Transverse colon (tissue), 4 donors: ENCODE measurements at regions not wholly inside any gene's neighbourhood (a gene's known extent, or its start where the extent isn't known, plus 50 kb on each side); places are given as distances from the start of the nearest gene placed in this dataset.

ENCODE experiments used
- EP300 ChIP-seq: sonication (generic); formaldehyde crosslinking; IDR thresholded peaks from one replicate; pipeline ENCODE4 v1.6.1; 2017; ENCODE audit warnings: antibody characterized with exemption, low read depth
- POLR2A ChIP-seq: fragments of 450-650 bp; IDR thresholded peaks from one replicate; pipeline ENCODE4 v1.6.1; 2016; ENCODE audit warnings: antibody characterized with exemption, mild to moderate bottlenecking, moderate library complexity
- POLR2AphosphoS5 ChIP-seq, 3 donors: sonication (generic); formaldehyde crosslinking; IDR thresholded peaks; one replicate each; pipeline ENCODE4 v1.6.1; 2016; ENCODE audit warnings: antibody characterized with exemption in 3 of 3
- TF ChIP-seq, protein P1 (sequence below), 5 experiments: fragments of 200-600 bp in 3 of 5; fragments of 450-650 bp in 2 of 5; sonication (generic) in 3 of 5; IDR thresholded peaks; 1 replicate in 2 of 5; 2 replicates in 3 of 5; pipeline ENCODE4 v1.5.1; 2016 to 2017; ENCODE audit warnings: antibody characterized with exemption in 5 of 5, inconsistent platforms in 3 of 5, mild to moderate bottlenecking in 2 of 5, moderate library complexity in 1 of 5

DNA sequence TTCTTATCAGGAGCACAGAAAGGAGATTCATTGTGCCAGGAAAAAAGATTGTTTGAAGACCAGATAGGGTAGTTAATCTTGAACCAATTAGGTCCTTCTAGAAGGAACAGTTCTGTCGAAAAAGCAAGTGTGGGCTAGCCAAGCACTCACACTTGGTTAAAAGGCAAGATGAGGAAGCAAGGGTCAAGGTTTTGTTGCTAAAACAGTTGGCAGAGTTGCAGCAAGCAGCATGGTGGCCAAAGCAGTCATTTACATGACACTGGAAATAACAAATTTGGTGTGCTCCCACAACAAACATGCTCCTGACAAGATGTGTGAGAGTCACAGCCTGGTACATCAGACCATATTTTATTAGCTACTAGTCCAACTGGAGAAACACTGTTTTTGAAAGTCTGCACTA lies 228.0 kb upstream of the CFAP20DC start:
- TF ChIP-seq POLR2A = no peak
- TF ChIP-seq EP300 = no peak
- TF ChIP-seq, protein P1, sequence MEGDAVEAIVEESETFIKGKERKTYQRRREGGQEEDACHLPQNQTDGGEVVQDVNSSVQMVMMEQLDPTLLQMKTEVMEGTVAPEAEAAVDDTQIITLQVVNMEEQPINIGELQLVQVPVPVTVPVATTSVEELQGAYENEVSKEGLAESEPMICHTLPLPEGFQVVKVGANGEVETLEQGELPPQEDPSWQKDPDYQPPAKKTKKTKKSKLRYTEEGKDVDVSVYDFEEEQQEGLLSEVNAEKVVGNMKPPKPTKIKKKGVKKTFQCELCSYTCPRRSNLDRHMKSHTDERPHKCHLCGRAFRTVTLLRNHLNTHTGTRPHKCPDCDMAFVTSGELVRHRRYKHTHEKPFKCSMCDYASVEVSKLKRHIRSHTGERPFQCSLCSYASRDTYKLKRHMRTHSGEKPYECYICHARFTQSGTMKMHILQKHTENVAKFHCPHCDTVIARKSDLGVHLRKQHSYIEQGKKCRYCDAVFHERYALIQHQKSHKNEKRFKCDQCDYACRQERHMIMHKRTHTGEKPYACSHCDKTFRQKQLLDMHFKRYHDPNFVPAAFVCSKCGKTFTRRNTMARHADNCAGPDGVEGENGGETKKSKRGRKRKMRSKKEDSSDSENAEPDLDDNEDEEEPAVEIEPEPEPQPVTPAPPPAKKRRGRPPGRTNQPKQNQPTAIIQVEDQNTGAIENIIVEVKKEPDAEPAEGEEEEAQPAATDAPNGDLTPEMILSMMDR (IDR thresholded peaks at IDR 0.05) = no peak
- TF ChIP-seq POLR2AphosphoS5 (IDR thresholded peaks at IDR 0.05) = no peak
